PC-9 (cell line): ENCODE measurements at regions not wholly inside any gene's neighbourhood (a gene's known extent, or its start where the extent isn't known, plus 50 kb on each side); places are given as distances from the start of the nearest gene placed in this dataset.

Experiments used
- CTCF ChIP-seq: fragments of 200-600 bp; sonication (generic); conservative IDR thresholded peaks from 2 replicates; pipeline ENCODE4 v1.6.1; 2017; ENCODE audit warnings: mixed run types, antibody characterized with exemption, mild to moderate bottlenecking, moderate library complexity
- EZH2 ChIP-seq: fragments of 200-600 bp; sonication (generic); IDR thresholded peaks from 2 replicates; pipeline ENCODE4 v1.8.0; 2017; ENCODE audit warnings: antibody characterized with exemption, low read depth

- TF ChIP-seq EZH2 (no peak), CTCF (no peak)
Measured at GRCh38 chr11:128098781-128099180, 488.6 kb downstream of the ETS1 start.
